ENCODE measurements at regions not wholly inside any gene's neighbourhood (a gene's known extent, or its start where the extent isn't known, plus 50 kb on each side); places are given as distances from the start of the nearest gene placed in this dataset.

DNA sequence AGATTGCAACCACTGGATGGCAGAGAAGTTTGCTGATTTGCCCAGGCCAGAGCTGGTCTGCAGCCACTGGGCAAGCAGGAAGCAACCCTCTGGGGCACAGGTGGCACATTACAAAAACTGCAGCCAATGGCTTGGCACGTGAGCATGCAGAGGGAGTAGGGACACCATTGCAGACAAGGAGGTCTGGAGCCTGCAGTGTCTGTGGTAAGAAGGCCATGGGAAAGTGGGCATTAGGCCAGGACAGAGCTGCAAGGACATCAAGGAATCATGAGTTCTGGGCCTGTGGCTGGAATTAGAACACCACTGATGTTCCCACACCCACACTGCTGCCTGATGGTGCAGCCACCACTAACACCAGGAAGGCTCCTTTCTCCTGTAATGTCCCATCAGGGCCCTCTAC lies 113.0 kb downstream of the TSEN15 start:
- TF ChIP-seq, protein P1, sequence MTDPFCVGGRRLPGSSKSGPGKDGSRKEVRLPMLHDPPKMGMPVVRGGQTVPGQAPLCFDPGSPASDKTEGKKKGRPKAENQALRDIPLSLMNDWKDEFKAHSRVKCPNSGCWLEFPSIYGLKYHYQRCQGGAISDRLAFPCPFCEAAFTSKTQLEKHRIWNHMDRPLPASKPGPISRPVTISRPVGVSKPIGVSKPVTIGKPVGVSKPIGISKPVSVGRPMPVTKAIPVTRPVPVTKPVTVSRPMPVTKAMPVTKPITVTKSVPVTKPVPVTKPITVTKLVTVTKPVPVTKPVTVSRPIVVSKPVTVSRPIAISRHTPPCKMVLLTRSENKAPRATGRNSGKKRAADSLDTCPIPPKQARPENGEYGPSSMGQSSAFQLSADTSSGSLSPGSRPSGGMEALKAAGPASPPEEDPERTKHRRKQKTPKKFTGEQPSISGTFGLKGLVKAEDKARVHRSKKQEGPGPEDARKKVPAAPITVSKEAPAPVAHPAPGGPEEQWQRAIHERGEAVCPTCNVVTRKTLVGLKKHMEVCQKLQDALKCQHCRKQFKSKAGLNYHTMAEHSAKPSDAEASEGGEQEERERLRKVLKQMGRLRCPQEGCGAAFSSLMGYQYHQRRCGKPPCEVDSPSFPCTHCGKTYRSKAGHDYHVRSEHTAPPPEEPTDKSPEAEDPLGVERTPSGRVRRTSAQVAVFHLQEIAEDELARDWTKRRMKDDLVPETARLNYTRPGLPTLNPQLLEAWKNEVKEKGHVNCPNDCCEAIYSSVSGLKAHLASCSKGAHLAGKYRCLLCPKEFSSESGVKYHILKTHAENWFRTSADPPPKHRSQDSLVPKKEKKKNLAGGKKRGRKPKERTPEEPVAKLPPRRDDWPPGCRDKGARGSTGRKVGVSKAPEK (CRISPR knock-in tag; IDR thresholded peaks at IDR 0.05; ENCODE audit: borderline replicate concordance), result no peak
- no peak for TF ChIP-seq JUN (CRISPR knock-in tag; IDR thresholded peaks at IDR 0.05)
- no peak for TF ChIP-seq POLR2A (IDR thresholded peaks at IDR 0.05; ENCODE audit: insufficient read depth in 1 of 2, low read depth in 2 of 2, low read length in 2 of 2)
- TF ChIP-seq, protein P2, sequence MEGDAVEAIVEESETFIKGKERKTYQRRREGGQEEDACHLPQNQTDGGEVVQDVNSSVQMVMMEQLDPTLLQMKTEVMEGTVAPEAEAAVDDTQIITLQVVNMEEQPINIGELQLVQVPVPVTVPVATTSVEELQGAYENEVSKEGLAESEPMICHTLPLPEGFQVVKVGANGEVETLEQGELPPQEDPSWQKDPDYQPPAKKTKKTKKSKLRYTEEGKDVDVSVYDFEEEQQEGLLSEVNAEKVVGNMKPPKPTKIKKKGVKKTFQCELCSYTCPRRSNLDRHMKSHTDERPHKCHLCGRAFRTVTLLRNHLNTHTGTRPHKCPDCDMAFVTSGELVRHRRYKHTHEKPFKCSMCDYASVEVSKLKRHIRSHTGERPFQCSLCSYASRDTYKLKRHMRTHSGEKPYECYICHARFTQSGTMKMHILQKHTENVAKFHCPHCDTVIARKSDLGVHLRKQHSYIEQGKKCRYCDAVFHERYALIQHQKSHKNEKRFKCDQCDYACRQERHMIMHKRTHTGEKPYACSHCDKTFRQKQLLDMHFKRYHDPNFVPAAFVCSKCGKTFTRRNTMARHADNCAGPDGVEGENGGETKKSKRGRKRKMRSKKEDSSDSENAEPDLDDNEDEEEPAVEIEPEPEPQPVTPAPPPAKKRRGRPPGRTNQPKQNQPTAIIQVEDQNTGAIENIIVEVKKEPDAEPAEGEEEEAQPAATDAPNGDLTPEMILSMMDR (CRISPR knock-in tag; IDR thresholded peaks at IDR 0.05), result no peak
- TF ChIP-seq NFIC (IDR thresholded peaks at IDR 0.05; ENCODE audit: low read length), result no peak
- TF ChIP-seq, protein P3, sequence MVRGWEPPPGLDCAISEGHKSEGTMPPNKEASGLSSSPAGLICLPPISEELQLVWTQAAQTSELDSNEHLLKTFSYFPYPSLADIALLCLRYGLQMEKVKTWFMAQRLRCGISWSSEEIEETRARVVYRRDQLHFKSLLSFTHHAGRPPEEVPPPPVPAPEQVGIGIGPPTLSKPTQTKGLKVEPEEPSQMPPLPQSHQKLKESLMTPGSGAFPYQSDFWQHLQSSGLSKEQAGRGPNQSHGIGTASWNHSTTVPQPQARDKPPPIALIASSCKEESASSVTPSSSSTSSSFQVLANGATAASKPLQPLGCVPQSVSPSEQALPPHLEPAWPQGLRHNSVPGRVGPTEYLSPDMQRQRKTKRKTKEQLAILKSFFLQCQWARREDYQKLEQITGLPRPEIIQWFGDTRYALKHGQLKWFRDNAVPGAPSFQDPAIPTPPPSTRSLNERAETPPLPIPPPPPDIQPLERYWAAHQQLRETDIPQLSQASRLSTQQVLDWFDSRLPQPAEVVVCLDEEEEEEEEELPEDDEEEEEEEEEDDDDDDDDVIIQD (CRISPR knock-in tag; IDR thresholded peaks at IDR 0.05; ENCODE audit: low read depth), result no peak
- TF ChIP-seq JUND (CRISPR knock-in tag; IDR thresholded peaks at IDR 0.05), result no peak
- TF ChIP-seq, protein P4, sequence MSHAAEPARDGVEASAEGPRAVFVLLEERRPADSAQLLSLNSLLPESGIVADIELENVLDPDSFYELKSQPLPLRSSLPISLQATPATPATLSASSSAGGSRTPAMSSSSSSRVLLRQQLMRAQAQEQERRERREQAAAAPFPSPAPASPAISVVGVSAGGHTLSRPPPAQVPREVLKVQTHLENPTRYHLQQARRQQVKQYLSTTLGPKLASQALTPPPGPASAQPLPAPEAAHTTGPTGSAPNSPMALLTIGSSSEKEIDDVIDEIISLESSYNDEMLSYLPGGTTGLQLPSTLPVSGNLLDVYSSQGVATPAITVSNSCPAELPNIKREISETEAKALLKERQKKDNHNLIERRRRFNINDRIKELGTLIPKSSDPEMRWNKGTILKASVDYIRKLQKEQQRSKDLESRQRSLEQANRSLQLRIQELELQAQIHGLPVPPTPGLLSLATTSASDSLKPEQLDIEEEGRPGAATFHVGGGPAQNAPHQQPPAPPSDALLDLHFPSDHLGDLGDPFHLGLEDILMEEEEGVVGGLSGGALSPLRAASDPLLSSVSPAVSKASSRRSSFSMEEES (CRISPR knock-in tag; IDR thresholded peaks at IDR 0.05), result no peak
- TF ChIP-seq ZFYVE20 (CRISPR knock-in tag; IDR thresholded peaks at IDR 0.05; ENCODE audit: borderline replicate concordance, low read depth), result no peak
- TF ChIP-seq PHF5A (CRISPR knock-in tag; IDR thresholded peaks at IDR 0.05; ENCODE audit: low read depth, unreplicated experiment), result no peak
- TF ChIP-seq, protein P5, sequence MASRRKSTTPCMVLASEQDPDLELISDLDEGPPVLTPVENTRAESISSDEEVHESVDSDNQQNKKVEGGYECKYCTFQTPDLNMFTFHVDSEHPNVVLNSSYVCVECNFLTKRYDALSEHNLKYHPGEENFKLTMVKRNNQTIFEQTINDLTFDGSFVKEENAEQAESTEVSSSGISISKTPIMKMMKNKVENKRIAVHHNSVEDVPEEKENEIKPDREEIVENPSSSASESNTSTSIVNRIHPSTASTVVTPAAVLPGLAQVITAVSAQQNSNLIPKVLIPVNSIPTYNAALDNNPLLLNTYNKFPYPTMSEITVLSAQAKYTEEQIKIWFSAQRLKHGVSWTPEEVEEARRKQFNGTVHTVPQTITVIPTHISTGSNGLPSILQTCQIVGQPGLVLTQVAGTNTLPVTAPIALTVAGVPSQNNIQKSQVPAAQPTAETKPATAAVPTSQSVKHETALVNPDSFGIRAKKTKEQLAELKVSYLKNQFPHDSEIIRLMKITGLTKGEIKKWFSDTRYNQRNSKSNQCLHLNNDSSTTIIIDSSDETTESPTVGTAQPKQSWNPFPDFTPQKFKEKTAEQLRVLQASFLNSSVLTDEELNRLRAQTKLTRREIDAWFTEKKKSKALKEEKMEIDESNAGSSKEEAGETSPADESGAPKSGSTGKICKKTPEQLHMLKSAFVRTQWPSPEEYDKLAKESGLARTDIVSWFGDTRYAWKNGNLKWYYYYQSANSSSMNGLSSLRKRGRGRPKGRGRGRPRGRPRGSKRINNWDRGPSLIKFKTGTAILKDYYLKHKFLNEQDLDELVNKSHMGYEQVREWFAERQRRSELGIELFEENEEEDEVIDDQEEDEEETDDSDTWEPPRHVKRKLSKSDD (CRISPR knock-in tag; IDR thresholded peaks at IDR 0.05; ENCODE audit: low read depth), result no peak
- no peak for TF ChIP-seq ONECUT2 (CRISPR knock-in tag; IDR thresholded peaks at IDR 0.05)
